NCI-H748 treated with DMSO at 0.1 percent for 48 hours (cell line): ENCODE measurements at regions not wholly inside any gene's neighbourhood (a gene's known extent, or its start where the extent isn't known, plus 50 kb on each side); places are given as distances from the start of the nearest gene placed in this dataset.
"Not testable (repeated sequence)": the region's sequence is repeated elsewhere in the genome, so short reads cannot be mapped to it uniquely, and the experiment has no call there.

Source experiments
- DNase-seq: peaks from one replicate; lab custom pipeline; 2025; lab: John Stamatoyannopoulos, UW

GRCh38 chr15:70602834-70603560, 160.4 kb downstream of the UACA start:
- no peak for DNase-seq

GRCh38 chr15:70602281-70602680, 161.1 kb downstream of the UACA start:
- DNase-seq, result no peak

GRCh38 chr15:70597945-70598344, 165.4 kb downstream of the UACA start:
- no peak for DNase-seq

GRCh38 chr15:70597056-70597603, 166.2 kb downstream of the UACA start:
- DNase-seq, result no peak

- no peak for DNase-seq
Measured at GRCh38 chr15:70596354-70597055, 166.9 kb downstream of the UACA start.

- no peak for DNase-seq
Measured at GRCh38 chr15:70593795-70594194, 169.6 kb downstream of the UACA start.

- DNase-seq, result no peak
Measured at GRCh38 chr15:70589728-70590127, 173.6 kb downstream of the UACA start.

- DNase-seq, result no peak
Measured at GRCh38 chr15:70589221-70589620, 174.1 kb downstream of the UACA start.

- DNase-seq, result no peak
Measured at GRCh38 chr15:70588613-70589012, 174.7 kb downstream of the UACA start.

GRCh38 chr15:70587896-70588567, 175.3 kb downstream of the UACA start:
- no peak for DNase-seq

GRCh38 chr15:70587012-70587634, 176.2 kb downstream of the UACA start:
- DNase-seq, result not testable (repeated sequence)

- no peak for DNase-seq
Measured at GRCh38 chr15:70586241-70586640, 177.1 kb downstream of the UACA start.

- DNase-seq, result no peak
Measured at GRCh38 chr15:70585707-70586034, 177.7 kb downstream of the UACA start.

- DNase-seq, result no peak
Measured at GRCh38 chr15:70584838-70585706, 178.3 kb downstream of the UACA start.

GRCh38 chr15:70584441-70584837, 178.9 kb downstream of the UACA start:
- no peak for DNase-seq

GRCh38 chr15:70583006-70583405, 180.4 kb downstream of the UACA start:
- no peak for DNase-seq

- no peak for DNase-seq
Measured at GRCh38 chr15:70582143-70582945, 181.0 kb downstream of the UACA start.

GRCh38 chr15:70580958-70581357, 182.4 kb downstream of the UACA start:
- DNase-seq, result no peak

- DNase-seq, result no peak
Measured at GRCh38 chr15:70580286-70580685, 183.1 kb downstream of the UACA start.

GRCh38 chr15:70579766-70580165, 183.6 kb downstream of the UACA start:
- no peak for DNase-seq

GRCh38 chr15:70578196-70578595, 185.2 kb downstream of the UACA start:
- no peak for DNase-seq
